Adrenal gland (tissue), 9 donors: ENCODE measurements at regions not wholly inside any gene's neighbourhood (a gene's known extent, or its start where the extent isn't known, plus 50 kb on each side); places are given as distances from the start of the nearest gene placed in this dataset.

Experiments
- DNase-seq, 7 donors: peaks; one replicate each; pipeline ENCODE4 v3.0.0-alpha.2; 2019 to 2020
- H3K27ac ChIP-seq, 5 donors: fragments of 200-600 bp; sonication (generic) in 4 of 5; 1 replicate in 3 of 5; 2 replicates in 2 of 5; pipeline versions ENCODE4 v1.5.1 to v1.8.0; 2016 to 2020; ENCODE audit warnings: mild to moderate bottlenecking in 1 of 5
- H3K27me3 ChIP-seq: fragments of 200-600 bp; 2 replicates; pipeline ENCODE4 v1.8.0; 2021
- H3K36me3 ChIP-seq, 2 donors: fragments of 200-600 bp; replicated peaks in 1 of 2; 1 replicate in 1 of 2; 2 replicates in 1 of 2; pipeline versions ENCODE4 v1.5.1 to v1.8.0; 2018 to 2022
- H3K4me1 ChIP-seq, 2 donors: fragments of 200-600 bp; replicated peaks in 1 of 2; 1 replicate in 1 of 2; 2 replicates in 1 of 2; pipeline versions ENCODE4 v1.5.1 to v1.8.0; 2018 to 2021
- H3K4me3 ChIP-seq, 4 donors: fragments of 200-600 bp; sonication (generic) in 3 of 4; one replicate each; pipeline ENCODE4 v1.5.1; 2016 to 2018
- H3K9me3 ChIP-seq, 3 donors: fragments of 200-600 bp; sonication (generic) in 1 of 3; replicated peaks in 1 of 3; 1 replicate in 2 of 3; 2 replicates in 1 of 3; pipeline versions ENCODE4 v1.5.1 to v1.8.0; 2016 to 2021
- POLR2A ChIP-seq, 2 donors: fragments of 450-650 bp; IDR thresholded peaks; one replicate each; pipeline ENCODE4 v1.6.1; 2017; ENCODE audit warnings: antibody characterized with exemption in 2 of 2, mild to moderate bottlenecking in 2 of 2, moderate library complexity in 1 of 2
- WGBS, 4 donors: extraction: QIAGEN DNeasy Blood & Tissue Kit in 2 of 4; methylation state at CpG; one replicate each; pipeline versions ENCODE4 v1.1.5 to v1.1.7; 2013 to 2017; 5-methylcytosine and 5-hydroxymethylcytosine counted together
- intact Hi-C, 2 donors: fragments of 100-400 bp; cut with DNase I; formaldehyde crosslinking; loops; one replicate each; pipeline versions ENCODE4 v1.14.1 to v1.15.0; 2022 to 2023
- TF ChIP-seq, protein P1 (sequence below), 6 experiments: fragments of 450-650 bp in 4 of 6; fragments of 200-600 bp in 2 of 6; sonication (generic) in 1 of 6; IDR thresholded peaks; 1 replicate in 5 of 6; 2 replicates in 1 of 6; pipeline versions ENCODE4 v1.5.1 to v1.8.0; 2016 to 2021; ENCODE audit warnings: antibody characterized with exemption in 6 of 6, mild to moderate bottlenecking in 2 of 6, moderate library complexity in 1 of 6
- donor health status: healthy with polysubstance abuse.
- donor health status: Bipolar disorder and iron deficiency.
- donor health status: DM: yes; HTN: yes; CAD: no.
- donor health status: DM: no; HTN: no; CAD: no.
- donor health status: DM: no; HTN: no; CAD: no.

DNA sequence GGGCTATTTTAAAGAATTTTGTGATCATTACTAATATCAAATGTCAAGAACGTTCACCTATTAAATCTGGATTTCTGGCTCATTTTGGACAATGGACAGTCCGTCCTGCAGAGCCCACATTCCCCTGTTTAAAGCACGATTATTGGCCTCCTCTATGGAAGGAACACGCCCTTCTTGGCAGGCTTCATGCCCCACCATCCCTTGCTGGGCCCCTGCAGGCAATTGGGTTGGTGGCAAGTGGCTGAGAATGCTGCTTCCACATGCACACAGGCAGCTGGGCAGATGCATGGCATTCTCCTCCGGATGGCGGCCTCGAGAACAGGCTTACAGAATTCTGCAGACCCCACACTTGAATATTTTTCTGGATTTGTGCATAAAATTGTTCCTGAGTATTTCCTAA lies 305.8 kb upstream of the MKI67 start:
- WGBS, 4 donors = 60 to 74% (median 65%) methylated on average over 7 of the region's 7 CpGs
- Histone ChIP-seq H3K9me3 (no peaks in the 10 kb centered on the region), H3K36me3 (no peaks in the 10 kb centered on the region), H3K27ac (no peak overlapping the region), H3K4me3 (no peak overlapping the region), H3K4me1 (no peaks in the 10 kb centered on the region), H3K27me3 (no peaks in the 10 kb centered on the region)
- TF ChIP-seq, protein P1, sequence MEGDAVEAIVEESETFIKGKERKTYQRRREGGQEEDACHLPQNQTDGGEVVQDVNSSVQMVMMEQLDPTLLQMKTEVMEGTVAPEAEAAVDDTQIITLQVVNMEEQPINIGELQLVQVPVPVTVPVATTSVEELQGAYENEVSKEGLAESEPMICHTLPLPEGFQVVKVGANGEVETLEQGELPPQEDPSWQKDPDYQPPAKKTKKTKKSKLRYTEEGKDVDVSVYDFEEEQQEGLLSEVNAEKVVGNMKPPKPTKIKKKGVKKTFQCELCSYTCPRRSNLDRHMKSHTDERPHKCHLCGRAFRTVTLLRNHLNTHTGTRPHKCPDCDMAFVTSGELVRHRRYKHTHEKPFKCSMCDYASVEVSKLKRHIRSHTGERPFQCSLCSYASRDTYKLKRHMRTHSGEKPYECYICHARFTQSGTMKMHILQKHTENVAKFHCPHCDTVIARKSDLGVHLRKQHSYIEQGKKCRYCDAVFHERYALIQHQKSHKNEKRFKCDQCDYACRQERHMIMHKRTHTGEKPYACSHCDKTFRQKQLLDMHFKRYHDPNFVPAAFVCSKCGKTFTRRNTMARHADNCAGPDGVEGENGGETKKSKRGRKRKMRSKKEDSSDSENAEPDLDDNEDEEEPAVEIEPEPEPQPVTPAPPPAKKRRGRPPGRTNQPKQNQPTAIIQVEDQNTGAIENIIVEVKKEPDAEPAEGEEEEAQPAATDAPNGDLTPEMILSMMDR (IDR thresholded peaks at IDR 0.05) = no peak
- TF ChIP-seq POLR2A (IDR thresholded peaks at IDR 0.05) = no peak
- intact Hi-C loops = no loop called here
- DNase-seq = no peak

DNA sequence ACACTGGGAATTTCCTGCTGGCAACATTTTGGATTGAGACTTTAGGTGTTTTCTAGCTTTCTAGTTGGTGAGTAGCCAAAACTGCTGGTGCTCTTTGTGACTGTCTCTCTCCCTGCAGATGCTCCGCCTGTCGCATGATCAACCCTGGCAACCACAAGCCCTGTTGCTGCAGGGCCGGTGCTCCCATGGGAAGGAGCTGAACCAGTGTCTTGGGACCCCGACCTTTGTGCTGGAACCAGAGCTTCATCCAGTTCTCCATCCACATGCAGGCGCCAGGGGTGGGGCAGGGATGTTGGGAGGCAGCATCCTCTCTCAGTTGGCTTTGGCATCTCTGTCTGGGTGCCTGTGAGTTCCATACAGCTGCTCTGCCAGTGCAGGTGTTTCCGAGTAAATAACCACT lies 306.2 kb upstream of the MKI67 start:
- WGBS, 4 donors = 82 to 100% (median 85%) methylated on average over 2 to 6 of the region's 6 CpGs
- DNase-seq = no peak

DNA sequence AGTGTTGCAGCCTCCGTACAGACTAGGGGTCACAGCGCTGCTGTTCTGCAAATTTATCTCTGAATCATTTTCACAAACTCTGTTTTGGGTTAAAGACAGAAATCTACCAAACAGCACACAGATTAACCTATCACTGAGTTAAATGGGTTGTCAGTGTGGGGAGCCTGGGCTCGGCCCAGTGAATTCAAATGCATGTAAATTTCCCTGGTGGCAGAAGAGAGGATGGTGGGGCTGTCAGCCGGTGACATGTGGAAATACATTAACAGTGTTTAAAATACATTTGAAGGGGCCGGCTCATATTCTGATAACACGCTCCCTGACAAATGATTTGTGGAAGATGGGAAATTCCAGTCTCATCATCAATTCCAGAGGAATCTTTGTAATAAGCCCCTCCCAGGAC lies 309.6 kb upstream of the MKI67 start:
- no peaks in the 10 kb centered on the region for H3K27me3 ChIP-seq
- WGBS, 4 donors = 56 to 63% (median 59%) methylated on average over 6 of the region's 6 CpGs
- H3K36me3 ChIP-seq = no peaks in the 10 kb centered on the region

More for the DNA sequence above, 306.2 kb upstream of the MKI67 start:
- Histone ChIP-seq H3K4me3 (no peak overlapping the region), H3K9me3 (no peaks in the 10 kb centered on the region), H3K4me1 (no peaks in the 10 kb centered on the region), H3K27ac (no peak overlapping the region), H3K27me3 (no peaks in the 10 kb centered on the region), H3K36me3 (no peaks in the 10 kb centered on the region)
- TF ChIP-seq, protein P1 (IDR thresholded peaks at IDR 0.05) = no peak
- no peak for TF ChIP-seq POLR2A (IDR thresholded peaks at IDR 0.05)
- intact Hi-C loops = no loop called here

DNA sequence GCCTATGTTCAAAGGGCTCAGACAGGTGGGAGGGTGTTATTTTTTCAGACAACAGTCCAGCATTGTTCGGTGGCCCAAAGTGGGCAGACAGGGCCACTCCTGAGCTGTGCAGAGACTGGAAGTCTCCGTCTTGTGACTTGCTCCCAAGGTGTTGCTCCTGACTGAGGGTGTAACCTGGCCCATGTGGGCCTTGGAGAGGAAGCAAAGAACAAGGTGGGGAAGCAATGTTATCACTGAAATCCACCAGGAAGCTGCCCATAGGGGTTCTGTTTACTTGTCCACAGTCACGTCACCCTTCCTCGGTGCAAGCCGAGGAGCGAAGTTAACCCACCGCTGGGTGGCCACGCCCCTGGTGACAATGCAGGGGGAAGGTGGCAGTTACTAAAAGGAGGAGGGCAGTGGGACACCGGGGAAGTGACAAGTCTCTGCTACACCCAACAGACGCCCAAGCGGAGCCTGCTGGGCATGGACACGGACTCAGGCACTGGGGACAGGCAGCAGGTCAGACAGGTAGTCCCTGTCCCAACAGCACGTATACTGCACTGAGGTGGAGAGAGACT lies 311.6 kb upstream of the MKI67 start:
- Histone ChIP-seq H3K27me3 (no peaks in the 10 kb centered on the region), H3K36me3 (no peaks in the 10 kb centered on the region), H3K4me3 (no peak overlapping the region), H3K9me3 (no peaks in the 10 kb centered on the region), H3K4me1 (no peaks in the 10 kb centered on the region), H3K27ac (no peak overlapping the region)
- TF ChIP-seq, protein P1 (IDR thresholded peaks at IDR 0.05) = no peak
- TF ChIP-seq POLR2A (IDR thresholded peaks at IDR 0.05) = no peak
- intact Hi-C loops = no loop called here
- 81 to 88% (median 86%) methylated on average over 11 to 13 of the region's 13 CpGs for WGBS, 4 donors
- no peak for DNase-seq

More for the DNA sequence above, 309.6 kb upstream of the MKI67 start:
- no peaks in the 10 kb centered on the region for H3K9me3 ChIP-seq
- H3K27ac ChIP-seq = no peak overlapping the region
- no peaks in the 10 kb centered on the region for H3K4me1 ChIP-seq
- H3K4me3 ChIP-seq = no peak overlapping the region
- TF ChIP-seq POLR2A (IDR thresholded peaks at IDR 0.05) = no peak
- TF ChIP-seq, protein P1 (IDR thresholded peaks at IDR 0.05) = no peak
- DNase-seq = no peak
- intact Hi-C loops = no loop called here
